ENCODE measurements at regions not wholly inside any gene's neighbourhood (a gene's known extent, or its start where the extent isn't known, plus 50 kb on each side); places are given as distances from the start of the nearest gene placed in this dataset.

DNA sequence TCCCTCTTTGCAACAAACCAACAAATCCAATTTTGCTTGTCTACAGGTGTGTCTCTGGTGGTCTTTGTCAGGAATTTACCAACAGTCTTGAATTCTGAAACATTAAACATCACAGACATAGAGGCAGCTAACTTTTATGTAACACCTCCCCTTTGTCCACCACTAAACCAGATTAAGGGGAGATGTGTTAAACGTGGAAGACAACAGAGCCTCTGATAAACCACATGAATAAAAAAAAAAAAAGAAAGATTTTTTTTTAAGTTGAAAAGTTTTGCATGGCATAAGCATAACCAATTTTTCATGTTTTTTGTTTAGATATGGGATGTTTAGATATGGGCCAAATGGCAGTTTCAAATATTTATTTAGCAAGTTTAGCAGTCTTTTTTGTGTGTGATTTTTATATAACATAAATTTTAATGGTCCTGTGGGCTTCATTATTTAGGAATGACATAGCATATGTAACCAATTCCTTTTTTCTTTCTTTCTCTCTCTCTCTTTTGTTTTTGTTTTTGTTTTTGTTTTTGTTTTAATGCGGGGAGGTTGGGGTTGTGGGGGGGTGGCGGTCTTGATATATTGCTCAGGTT is 60.7 kb upstream of the BTN3A2 start:
- intact Hi-C loops (cut with micrococcal nuclease; ENCODE audit: unreplicated experiment): no loop called here
- Histone ChIP-seq H3K27ac (ENCODE audit: low read depth, low read length, poor library complexity, severe bottlenecking) (peak overlapping the region; percentile 55), H3K27me3 (replicated peaks; ENCODE audit: insufficient read depth, low read depth, low read length, poor library complexity) (no peaks in the 10 kb centered on the region), H3K9me3 (ENCODE audit: low read depth, low read length, poor library complexity, severe bottlenecking) (no peaks in the 10 kb centered on the region), H3K4me1 (ENCODE audit: insufficient read depth, low read length, poor library complexity, severe bottlenecking) (no peaks in the 10 kb centered on the region), H3K4me3 (ENCODE audit: low read depth, low read length, poor library complexity, severe bottlenecking) (peak overlapping the region; percentile 42), H3K36me3 (ENCODE audit: insufficient read depth, low read length, poor library complexity, severe bottlenecking) (no peaks in the 10 kb centered on the region)
- ChIA-PET CTCF (no interaction called here), POLR2A (ENCODE audit: low non-redundant PET) (no interaction called here)
- TF ChIP-seq EZH2 (IDR thresholded peaks at IDR 0.05; ENCODE audit: borderline replicate concordance, low read depth, low read length, poor library complexity, severe bottlenecking): no peak
- TF ChIP-seq, protein P1, sequence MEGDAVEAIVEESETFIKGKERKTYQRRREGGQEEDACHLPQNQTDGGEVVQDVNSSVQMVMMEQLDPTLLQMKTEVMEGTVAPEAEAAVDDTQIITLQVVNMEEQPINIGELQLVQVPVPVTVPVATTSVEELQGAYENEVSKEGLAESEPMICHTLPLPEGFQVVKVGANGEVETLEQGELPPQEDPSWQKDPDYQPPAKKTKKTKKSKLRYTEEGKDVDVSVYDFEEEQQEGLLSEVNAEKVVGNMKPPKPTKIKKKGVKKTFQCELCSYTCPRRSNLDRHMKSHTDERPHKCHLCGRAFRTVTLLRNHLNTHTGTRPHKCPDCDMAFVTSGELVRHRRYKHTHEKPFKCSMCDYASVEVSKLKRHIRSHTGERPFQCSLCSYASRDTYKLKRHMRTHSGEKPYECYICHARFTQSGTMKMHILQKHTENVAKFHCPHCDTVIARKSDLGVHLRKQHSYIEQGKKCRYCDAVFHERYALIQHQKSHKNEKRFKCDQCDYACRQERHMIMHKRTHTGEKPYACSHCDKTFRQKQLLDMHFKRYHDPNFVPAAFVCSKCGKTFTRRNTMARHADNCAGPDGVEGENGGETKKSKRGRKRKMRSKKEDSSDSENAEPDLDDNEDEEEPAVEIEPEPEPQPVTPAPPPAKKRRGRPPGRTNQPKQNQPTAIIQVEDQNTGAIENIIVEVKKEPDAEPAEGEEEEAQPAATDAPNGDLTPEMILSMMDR (conservative IDR thresholded peaks at IDR 0.05; ENCODE audit: low read depth, low read length): no peak
- BruUV-seq (replicated peaks): no TSS peak
- DNase-seq (ENCODE audit: low spot score): no peak

DNA sequence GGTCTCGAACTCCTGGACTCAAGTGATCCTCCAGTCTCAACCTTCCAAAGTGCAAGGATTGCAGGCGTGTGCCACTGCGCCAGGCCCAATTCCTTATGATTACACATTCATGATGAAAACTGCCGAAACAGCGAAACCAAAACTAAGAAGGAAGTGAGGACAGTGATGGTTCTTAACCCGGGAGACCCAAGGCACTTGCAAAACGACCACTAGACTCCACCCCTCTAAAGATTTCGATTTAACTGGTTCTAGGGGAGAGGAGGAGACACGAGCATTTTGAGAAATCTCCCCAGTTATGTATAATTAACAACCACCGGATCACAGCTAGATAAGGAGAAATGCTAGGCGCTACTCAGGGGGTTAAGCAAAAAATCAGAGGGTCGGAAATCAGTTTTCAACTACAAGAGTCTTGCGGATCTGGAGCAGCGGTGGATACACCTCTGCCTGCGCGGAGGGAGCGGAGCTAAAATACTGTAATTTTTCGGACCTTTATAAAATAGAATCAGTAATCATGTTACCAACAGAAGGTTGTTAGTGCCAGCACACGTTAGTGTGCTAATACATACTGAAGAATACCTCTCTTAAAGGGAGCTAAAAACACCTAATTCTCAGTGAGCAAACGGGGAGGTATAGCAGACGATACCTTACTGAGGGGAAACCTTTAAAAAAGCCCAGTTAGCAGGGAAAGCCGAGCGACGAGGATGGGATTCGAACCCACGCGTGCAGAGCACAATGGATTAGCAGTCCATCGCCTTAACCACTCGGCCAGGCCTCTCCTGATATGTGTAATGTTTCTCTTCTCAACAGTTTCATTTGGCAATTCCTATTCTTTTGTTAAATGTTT is 60.0 kb upstream of the BTN3A2 start:
- CTCF ChIA-PET: no interaction called here
- Histone ChIP-seq H3K27ac (ENCODE audit: low read depth, low read length, poor library complexity, severe bottlenecking) (peak overlapping the region; percentile 55), H3K27me3 (replicated peaks; ENCODE audit: insufficient read depth, low read depth, low read length, poor library complexity) (no peaks in the 10 kb centered on the region), H3K4me3 (ENCODE audit: low read depth, low read length, poor library complexity, severe bottlenecking) (peak overlapping the region; percentile 42), H3K4me1 (ENCODE audit: insufficient read depth, low read length, poor library complexity, severe bottlenecking) (no peaks in the 10 kb centered on the region), H3K9me3 (ENCODE audit: low read depth, low read length, poor library complexity, severe bottlenecking) (no peaks in the 10 kb centered on the region), H3K36me3 (ENCODE audit: insufficient read depth, low read length, poor library complexity, severe bottlenecking) (no peaks in the 10 kb centered on the region)
- no TSS peak for BruUV-seq (replicated peaks)
- POLR2A ChIA-PET (ENCODE audit: low non-redundant PET): no interaction called here
- no peak for TF ChIP-seq EZH2 (IDR thresholded peaks at IDR 0.05; ENCODE audit: borderline replicate concordance, low read depth, low read length, poor library complexity, severe bottlenecking)
- intact Hi-C loops (cut with micrococcal nuclease; ENCODE audit: unreplicated experiment): no loop called here
- DNase-seq (ENCODE audit: low spot score): peak; percentile 80

DNA sequence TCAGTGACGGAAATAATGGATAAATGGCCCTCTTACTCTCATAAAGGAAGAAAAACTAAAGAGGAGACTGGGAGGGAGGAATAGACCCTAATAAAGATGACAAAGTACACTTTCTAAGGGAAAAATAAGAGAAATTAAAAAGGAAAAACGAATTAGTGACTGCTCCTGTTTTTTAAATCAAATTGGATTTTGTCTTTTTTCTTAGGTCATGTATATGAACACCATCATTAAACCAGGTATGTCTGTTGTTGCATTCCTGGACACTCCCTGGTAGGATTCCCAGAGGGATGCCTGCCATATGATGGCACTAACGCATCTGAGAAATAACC is 59.4 kb upstream of the BTN3A2 start:
- Histone ChIP-seq H3K27ac (ENCODE audit: low read depth, low read length, poor library complexity, severe bottlenecking) (no peak overlapping the region), H3K4me3 (ENCODE audit: low read depth, low read length, poor library complexity, severe bottlenecking) (peak overlapping the region; percentile 42), H3K27me3 (replicated peaks; ENCODE audit: insufficient read depth, low read depth, low read length, poor library complexity) (no peaks in the 10 kb centered on the region), H3K4me1 (ENCODE audit: insufficient read depth, low read length, poor library complexity, severe bottlenecking) (no peaks in the 10 kb centered on the region), H3K36me3 (ENCODE audit: insufficient read depth, low read length, poor library complexity, severe bottlenecking) (no peaks in the 10 kb centered on the region), H3K9me3 (ENCODE audit: low read depth, low read length, poor library complexity, severe bottlenecking) (no peaks in the 10 kb centered on the region)
- intact Hi-C loops (cut with micrococcal nuclease; ENCODE audit: unreplicated experiment): no loop called here
- no peak for TF ChIP-seq EZH2 (IDR thresholded peaks at IDR 0.05; ENCODE audit: borderline replicate concordance, low read depth, low read length, poor library complexity, severe bottlenecking)
- TF ChIP-seq, protein P1 (conservative IDR thresholded peaks at IDR 0.05; ENCODE audit: low read depth, low read length): no peak
- no peak for DNase-seq (ENCODE audit: low spot score)
- ChIA-PET POLR2A (ENCODE audit: low non-redundant PET) (no interaction called here), CTCF (no interaction called here)
- no TSS peak for BruUV-seq (replicated peaks)

All from A673 (cell line).